ENCODE measurements at regions not wholly inside any gene's neighbourhood (a gene's known extent, or its start where the extent isn't known, plus 50 kb on each side); places are given as distances from the start of the nearest gene placed in this dataset.

DNA sequence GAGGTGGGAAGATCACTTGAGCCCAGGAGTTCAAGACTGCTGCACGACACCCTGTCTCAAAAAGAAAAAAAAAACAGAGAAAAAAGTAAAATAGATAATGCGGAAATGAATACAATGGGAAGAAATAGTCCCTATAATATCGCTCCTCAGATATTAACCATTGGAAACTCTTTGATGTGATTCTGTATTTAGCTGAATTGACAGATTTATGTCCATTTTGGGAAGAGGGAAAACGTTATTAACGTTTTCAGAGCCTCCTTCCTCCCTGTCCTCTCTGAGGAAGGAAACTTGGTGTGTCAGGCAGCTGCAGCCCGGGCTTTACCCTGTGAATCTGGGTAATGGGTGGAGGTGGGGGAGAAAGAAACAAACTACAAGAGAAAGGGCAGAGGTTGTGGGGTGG, 61.6 kb upstream of the ECE1 start:
- 64% methylated on average over 6 of the region's 6 CpGs for WGBS
- no peak overlapping the region for H3K27ac ChIP-seq (ENCODE audit: low read depth in 1 of 2, low read length in 2 of 2)
- no peak for DNase-seq (ENCODE audit: low spot score)
- H3K27me3 ChIP-seq (ENCODE audit: control insufficient read depth in 4 of 4, insufficient read depth in 4 of 4, low read length in 3 of 4) = no peaks in the 10 kb centered on the region
- H3K9me3 ChIP-seq (ENCODE audit: control insufficient read depth in 4 of 4, low read length in 3 of 4) = no peaks in the 10 kb centered on the region
- no peak overlapping the region for H3K4me3 ChIP-seq (ENCODE audit: low read depth in 1 of 3, low read length in 3 of 3)
- no peaks in the 10 kb centered on the region for H3K36me3 ChIP-seq (ENCODE audit: control insufficient read depth in 4 of 4, insufficient read depth in 3 of 4, low read depth in 1 of 4, low read length in 3 of 4)
- H3K9ac ChIP-seq (ENCODE audit: low read depth in 1 of 2, low read length in 2 of 2) = no peak overlapping the region
- TF ChIP-seq RXRA (IDR thresholded peaks at IDR 0.05) (no peak), HNF4G (IDR thresholded peaks at IDR 0.05) (no peak), JUND (IDR thresholded peaks at IDR 0.05) (no peak), EGR1 (IDR thresholded peaks at IDR 0.05; ENCODE audit: low read depth in 2 of 2) (no peak), MAX (IDR thresholded peaks at IDR 0.05) (no peak), SP1 (IDR thresholded peaks at IDR 0.05) (no peak), FOXA1 (IDR thresholded peaks at IDR 0.05) (no peak), FOXA2 (IDR thresholded peaks at IDR 0.05) (no peak), GABPA (IDR thresholded peaks at IDR 0.05 in 1 of 2, conservative IDR thresholded peaks at IDR 0.05 in 1 of 2) (no peak), TAF1 (conservative IDR thresholded peaks at IDR 0.05) (no peak), RAD21 (IDR thresholded peaks at IDR 0.05) (no peak), REST (IDR thresholded peaks at IDR 0.05) (no peak)
- TF ChIP-seq, protein P1, sequence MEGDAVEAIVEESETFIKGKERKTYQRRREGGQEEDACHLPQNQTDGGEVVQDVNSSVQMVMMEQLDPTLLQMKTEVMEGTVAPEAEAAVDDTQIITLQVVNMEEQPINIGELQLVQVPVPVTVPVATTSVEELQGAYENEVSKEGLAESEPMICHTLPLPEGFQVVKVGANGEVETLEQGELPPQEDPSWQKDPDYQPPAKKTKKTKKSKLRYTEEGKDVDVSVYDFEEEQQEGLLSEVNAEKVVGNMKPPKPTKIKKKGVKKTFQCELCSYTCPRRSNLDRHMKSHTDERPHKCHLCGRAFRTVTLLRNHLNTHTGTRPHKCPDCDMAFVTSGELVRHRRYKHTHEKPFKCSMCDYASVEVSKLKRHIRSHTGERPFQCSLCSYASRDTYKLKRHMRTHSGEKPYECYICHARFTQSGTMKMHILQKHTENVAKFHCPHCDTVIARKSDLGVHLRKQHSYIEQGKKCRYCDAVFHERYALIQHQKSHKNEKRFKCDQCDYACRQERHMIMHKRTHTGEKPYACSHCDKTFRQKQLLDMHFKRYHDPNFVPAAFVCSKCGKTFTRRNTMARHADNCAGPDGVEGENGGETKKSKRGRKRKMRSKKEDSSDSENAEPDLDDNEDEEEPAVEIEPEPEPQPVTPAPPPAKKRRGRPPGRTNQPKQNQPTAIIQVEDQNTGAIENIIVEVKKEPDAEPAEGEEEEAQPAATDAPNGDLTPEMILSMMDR (IDR thresholded peaks at IDR 0.05; ENCODE audit: low read depth, low read length, missing input control) = no peak
- H3K4me1 ChIP-seq (ENCODE audit: control insufficient read depth in 4 of 4, insufficient read depth in 4 of 4, low read length in 3 of 4) = peaks cover 0 to 10% (median 5%) of the 10 kb centered on the region in 4 donors

DNA sequence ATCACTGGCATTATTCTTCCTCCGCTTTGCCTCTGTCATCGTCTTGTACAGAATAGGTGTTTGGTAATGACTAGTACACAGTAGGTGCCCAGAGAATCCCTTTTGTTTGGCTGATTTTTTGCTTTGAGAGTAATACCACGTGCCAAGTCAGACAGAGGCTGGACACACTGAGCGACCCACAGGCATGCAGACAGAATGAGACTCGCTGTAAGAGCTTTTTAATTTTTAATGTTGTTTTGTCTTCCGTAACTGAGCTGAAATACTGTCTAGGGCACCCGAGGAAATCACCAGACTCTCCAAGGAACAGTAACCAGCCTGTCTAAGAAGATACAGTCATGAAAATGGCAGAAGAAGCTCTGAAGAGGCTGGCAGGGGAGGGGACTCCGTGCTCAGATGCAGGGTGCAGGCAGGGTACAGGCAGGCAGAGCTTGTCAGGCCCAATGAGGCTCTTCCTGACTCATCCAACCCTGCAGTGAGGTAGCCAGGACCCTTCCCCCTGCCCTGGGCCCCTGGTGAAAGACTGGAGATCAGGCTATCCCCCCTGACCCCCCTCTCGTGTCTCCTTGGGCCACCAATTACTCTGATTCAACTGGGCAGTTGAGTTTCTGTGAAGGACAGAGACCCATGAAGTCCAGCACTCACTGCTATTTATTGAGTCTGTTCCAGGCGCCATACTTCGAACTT, 60.1 kb upstream of the ECE1 start:
- no peaks in the 10 kb centered on the region for H3K9me3 ChIP-seq (ENCODE audit: control insufficient read depth in 4 of 4, low read length in 3 of 4)
- 90% methylated on average over 11 of the region's 11 CpGs for WGBS
- no peak for TF ChIP-seq RAD21 (IDR thresholded peaks at IDR 0.05)
- no peak for TF ChIP-seq SP1 (IDR thresholded peaks at IDR 0.05)
- no peak for TF ChIP-seq ATF3 (IDR thresholded peaks at IDR 0.05)
- TF ChIP-seq GABPA (IDR thresholded peaks at IDR 0.05 in 1 of 2, conservative IDR thresholded peaks at IDR 0.05 in 1 of 2) = no peak
- TF ChIP-seq MAX (IDR thresholded peaks at IDR 0.05) = no peak
- TF ChIP-seq ZBTB33 (IDR thresholded peaks at IDR 0.05) = no peak
- TF ChIP-seq, protein P1 (IDR thresholded peaks at IDR 0.05; ENCODE audit: low read depth, low read length, missing input control) = no peak
- no peak for TF ChIP-seq FOXA1 (IDR thresholded peaks at IDR 0.05)
- TF ChIP-seq YY1 (IDR thresholded peaks at IDR 0.05) = no peak
- no peak for TF ChIP-seq RXRA (IDR thresholded peaks at IDR 0.05)

More for the DNA sequence above, 60.1 kb upstream of the ECE1 start:
- Histone ChIP-seq H3K27me3 (ENCODE audit: control insufficient read depth in 4 of 4, insufficient read depth in 4 of 4, low read length in 3 of 4) (no peaks in the 10 kb centered on the region), H3K4me1 (ENCODE audit: control insufficient read depth in 4 of 4, insufficient read depth in 4 of 4, low read length in 3 of 4) (peaks cover 0 to 22% (median 14%) of the 10 kb centered on the region in 4 donors), H3K36me3 (ENCODE audit: control insufficient read depth in 4 of 4, insufficient read depth in 3 of 4, low read depth in 1 of 4, low read length in 3 of 4) (no peaks in the 10 kb centered on the region), H3K4me3 (ENCODE audit: low read depth in 1 of 3, low read length in 3 of 3) (no peak overlapping the region), H3K9ac (ENCODE audit: low read depth in 1 of 2, low read length in 2 of 2) (no peak overlapping the region), H3K27ac (ENCODE audit: low read depth in 1 of 2, low read length in 2 of 2) (no peak overlapping the region)
- no peak for DNase-seq (ENCODE audit: low spot score)

Data from liver (tissue), 8 donors.